ENCODE measurements at regions not wholly inside any gene's neighbourhood (a gene's known extent, or its start where the extent isn't known, plus 50 kb on each side); places are given as distances from the start of the nearest gene placed in this dataset.

DNA sequence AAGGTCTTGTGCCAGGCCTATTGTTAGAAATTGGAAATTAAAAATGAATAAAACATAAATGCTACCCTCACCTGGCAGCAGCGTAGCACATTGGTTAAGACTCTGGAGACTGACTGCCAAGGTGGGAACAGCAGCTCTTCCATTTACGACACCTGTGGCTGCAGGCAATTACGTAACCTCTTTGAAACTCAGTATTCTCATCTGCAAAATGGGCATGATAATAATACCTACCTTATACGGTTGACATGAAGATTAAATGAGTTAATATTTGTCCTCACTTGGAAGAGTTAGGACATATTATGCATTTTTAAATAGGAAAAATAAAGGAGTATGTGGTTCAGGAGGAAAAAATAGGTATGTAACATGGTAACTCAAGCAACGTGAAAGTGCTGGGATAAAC lies 279.3 kb upstream of the NCKAP5 start:
- Histone ChIP-seq H3K36me3 (ENCODE audit: insufficient read depth, low read length) (no peaks in the 10 kb centered on the region), H3F3A (ENCODE audit: low read depth) (no peaks in the 10 kb centered on the region), H4K20me1 (ENCODE audit: insufficient read depth, low read length, poor library complexity, severe bottlenecking) (no peaks in the 10 kb centered on the region), H3K4me2 (ENCODE audit: low read depth, low read length, poor library complexity, severe bottlenecking) (no peak overlapping the region), H3K9ac (ENCODE audit: low read depth, low read length, poor library complexity, severe bottlenecking) (no peak overlapping the region), H3K79me2 (ENCODE audit: insufficient read depth, low read length) (no peaks in the 10 kb centered on the region), H3K9me2 (replicated peaks; ENCODE audit: low read depth, low read length) (no peaks in the 10 kb centered on the region), H2AFZ (ENCODE audit: low read length) (no peak overlapping the region), H3K27me3 (ENCODE audit: insufficient read depth, low read length, poor library complexity, severe bottlenecking) (no peaks in the 10 kb centered on the region), H3K4me1 (ENCODE audit: insufficient read depth, low read length, poor library complexity, severe bottlenecking) (no peaks in the 10 kb centered on the region), H3K9me3 (ENCODE audit: insufficient read depth, low read depth, low read length) (no peaks in the 10 kb centered on the region; the same call in 1 of the 2 replicates), H3K4me3 (ENCODE audit: low read length, poor library complexity, severe bottlenecking) (no peak overlapping the region)
- TF ChIP-seq, protein P1, sequence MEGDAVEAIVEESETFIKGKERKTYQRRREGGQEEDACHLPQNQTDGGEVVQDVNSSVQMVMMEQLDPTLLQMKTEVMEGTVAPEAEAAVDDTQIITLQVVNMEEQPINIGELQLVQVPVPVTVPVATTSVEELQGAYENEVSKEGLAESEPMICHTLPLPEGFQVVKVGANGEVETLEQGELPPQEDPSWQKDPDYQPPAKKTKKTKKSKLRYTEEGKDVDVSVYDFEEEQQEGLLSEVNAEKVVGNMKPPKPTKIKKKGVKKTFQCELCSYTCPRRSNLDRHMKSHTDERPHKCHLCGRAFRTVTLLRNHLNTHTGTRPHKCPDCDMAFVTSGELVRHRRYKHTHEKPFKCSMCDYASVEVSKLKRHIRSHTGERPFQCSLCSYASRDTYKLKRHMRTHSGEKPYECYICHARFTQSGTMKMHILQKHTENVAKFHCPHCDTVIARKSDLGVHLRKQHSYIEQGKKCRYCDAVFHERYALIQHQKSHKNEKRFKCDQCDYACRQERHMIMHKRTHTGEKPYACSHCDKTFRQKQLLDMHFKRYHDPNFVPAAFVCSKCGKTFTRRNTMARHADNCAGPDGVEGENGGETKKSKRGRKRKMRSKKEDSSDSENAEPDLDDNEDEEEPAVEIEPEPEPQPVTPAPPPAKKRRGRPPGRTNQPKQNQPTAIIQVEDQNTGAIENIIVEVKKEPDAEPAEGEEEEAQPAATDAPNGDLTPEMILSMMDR (conservative IDR thresholded peaks at IDR 0.05; ENCODE audit: low read length): no peak
- no peak for TF ChIP-seq EZH2phosphoT487 (IDR thresholded peaks at IDR 0.05; ENCODE audit: borderline replicate concordance)

DNA sequence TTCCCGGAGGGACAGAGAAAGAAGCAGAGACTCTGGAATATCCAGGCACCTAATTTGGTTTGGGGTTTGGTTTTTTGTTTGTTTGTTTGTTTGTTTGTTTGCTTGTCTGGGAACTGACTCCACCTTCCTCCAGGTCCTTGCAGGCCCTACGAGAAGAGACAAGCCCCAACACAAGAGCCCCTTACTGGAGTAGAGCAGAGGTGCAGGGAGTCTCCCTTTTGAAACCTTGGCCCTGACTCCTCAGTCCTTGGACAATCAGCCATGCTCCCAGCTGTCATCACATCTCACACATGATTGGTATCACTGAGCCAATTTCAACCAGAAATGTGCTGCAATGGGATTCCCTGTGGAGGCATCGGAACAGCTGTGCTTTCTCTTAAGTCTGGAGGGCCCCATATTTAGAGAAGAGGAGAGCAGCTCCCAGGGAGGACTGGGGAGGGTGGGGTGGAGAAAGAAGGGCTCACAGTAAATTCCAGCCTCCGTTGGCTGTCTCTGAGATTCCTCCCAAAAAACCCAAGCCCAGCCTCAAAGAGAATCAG lies 279.9 kb upstream of the NCKAP5 start:
- H3K9me3 ChIP-seq (ENCODE audit: insufficient read depth, low read depth, low read length): no peaks in the 10 kb centered on the region; the same call in 1 of the 2 replicates
- H3K4me2 ChIP-seq (ENCODE audit: low read depth, low read length, poor library complexity, severe bottlenecking): no peak overlapping the region
- H3K9me2 ChIP-seq (replicated peaks; ENCODE audit: low read depth, low read length): no peaks in the 10 kb centered on the region
- no peaks in the 10 kb centered on the region for H3K27me3 ChIP-seq (ENCODE audit: insufficient read depth, low read length, poor library complexity, severe bottlenecking)
- H3K9ac ChIP-seq (ENCODE audit: low read depth, low read length, poor library complexity, severe bottlenecking): no peak overlapping the region
- H3K4me3 ChIP-seq (ENCODE audit: low read length, poor library complexity, severe bottlenecking): no peak overlapping the region
- H4K20me1 ChIP-seq (ENCODE audit: insufficient read depth, low read length, poor library complexity, severe bottlenecking): no peaks in the 10 kb centered on the region
- no peaks in the 10 kb centered on the region for H3F3A ChIP-seq (ENCODE audit: low read depth)
- TF ChIP-seq EZH2phosphoT487 (IDR thresholded peaks at IDR 0.05; ENCODE audit: borderline replicate concordance): no peak
- TF ChIP-seq, protein P1 (conservative IDR thresholded peaks at IDR 0.05; ENCODE audit: low read length): no peak
- no peaks in the 10 kb centered on the region for H3K79me2 ChIP-seq (ENCODE audit: insufficient read depth, low read length)
- H2AFZ ChIP-seq (ENCODE audit: low read length): no peak overlapping the region
- H3K4me1 ChIP-seq (ENCODE audit: insufficient read depth, low read length, poor library complexity, severe bottlenecking): no peaks in the 10 kb centered on the region
- H3K36me3 ChIP-seq (ENCODE audit: insufficient read depth, low read length): no peaks in the 10 kb centered on the region

DNA sequence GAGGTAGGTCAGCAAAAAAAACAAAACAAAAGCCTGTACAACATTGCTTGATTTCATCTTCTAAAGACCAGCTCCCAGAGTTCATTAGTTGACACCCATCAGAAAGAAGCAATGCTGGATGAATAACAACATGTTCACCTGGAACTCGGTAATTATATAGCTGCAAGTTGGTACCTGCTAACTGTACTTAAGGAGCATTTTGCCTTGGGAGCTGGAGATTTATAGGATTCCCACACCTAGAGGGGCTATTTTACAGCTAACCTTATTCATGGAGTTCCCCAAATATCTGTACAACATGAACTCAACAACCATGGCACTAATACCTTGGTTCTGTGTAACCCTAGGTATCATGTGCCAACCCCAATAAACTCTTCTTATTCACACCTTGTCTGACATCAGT lies 281.1 kb upstream of the NCKAP5 start:
- TF ChIP-seq, protein P1 (conservative IDR thresholded peaks at IDR 0.05; ENCODE audit: low read length): no peak
- TF ChIP-seq EZH2phosphoT487 (IDR thresholded peaks at IDR 0.05; ENCODE audit: borderline replicate concordance): no peak
- Histone ChIP-seq H3K36me3 (ENCODE audit: insufficient read depth, low read length) (no peaks in the 10 kb centered on the region), H3K9ac (ENCODE audit: low read depth, low read length, poor library complexity, severe bottlenecking) (no peak overlapping the region), H2AFZ (ENCODE audit: low read length) (no peak overlapping the region), H3K27me3 (ENCODE audit: insufficient read depth, low read length, poor library complexity, severe bottlenecking) (no peaks in the 10 kb centered on the region), H3F3A (ENCODE audit: low read depth) (no peaks in the 10 kb centered on the region), H3K4me3 (ENCODE audit: low read length, poor library complexity, severe bottlenecking) (no peak overlapping the region), H3K9me2 (replicated peaks; ENCODE audit: low read depth, low read length) (no peaks in the 10 kb centered on the region), H3K4me2 (ENCODE audit: low read depth, low read length, poor library complexity, severe bottlenecking) (no peak overlapping the region), H4K20me1 (ENCODE audit: insufficient read depth, low read length, poor library complexity, severe bottlenecking) (no peaks in the 10 kb centered on the region), H3K9me3 (ENCODE audit: insufficient read depth, low read depth, low read length) (no peaks in the 10 kb centered on the region; the same call in 1 of the 2 replicates), H3K79me2 (ENCODE audit: insufficient read depth, low read length) (no peaks in the 10 kb centered on the region), H3K4me1 (ENCODE audit: insufficient read depth, low read length, poor library complexity, severe bottlenecking) (no peaks in the 10 kb centered on the region)

Data from Loucy (cell line).